Heart right ventricle (tissue), 16 donors: ENCODE measurements at regions not wholly inside any gene's neighbourhood (a gene's known extent, or its start where the extent isn't known, plus 50 kb on each side); places are given as distances from the start of the nearest gene placed in this dataset.
A peak's percentile ranks its signal among the peaks of the same experiment; 100 is the strongest.

Experiments
- ATAC-seq, 8 donors: fragments of 200-7000 bp; cut with Tn5 transposase; one replicate each; pipeline ENCODE4 v1.9.1; 2020; ENCODE audit warnings: mild to moderate bottlenecking in 8 of 8, moderate library complexity in 8 of 8, moderate number of reproducible peaks in 1 of 8
- DNase-seq, 2 donors: peaks; one replicate each; pipeline ENCODE4 v3.0.0-alpha.2; 2020
- H3K27ac ChIP-seq, 10 donors: fragments of 200-600 bp; sonication (generic) in 2 of 10; one replicate each; pipeline versions ENCODE4 v1.5.0 to v1.8.0; 2020 to 2022; ENCODE audit warnings: mild to moderate bottlenecking in 3 of 10
- H3K27me3 ChIP-seq, 7 donors: fragments of 200-600 bp; one replicate each; pipeline ENCODE4 v1.8.0; 2021 to 2022; ENCODE audit warnings: mild to moderate bottlenecking in 2 of 7
- H3K36me3 ChIP-seq, 9 donors: fragments of 200-600 bp; sonication (generic) in 1 of 9; one replicate each; pipeline versions ENCODE4 v1.5.0 to v1.8.0; 2020 to 2022; ENCODE audit warnings: mild to moderate bottlenecking in 2 of 9
- H3K4me1 ChIP-seq, 9 donors: fragments of 200-600 bp; sonication (generic) in 1 of 9; one replicate each; pipeline versions ENCODE4 v1.5.0 to v1.8.0; 2020 to 2022; ENCODE audit warnings: mild to moderate bottlenecking in 4 of 9
- H3K4me3 ChIP-seq, 10 donors: fragments of 200-600 bp; sonication (generic) in 2 of 10; one replicate each; pipeline versions ENCODE4 v1.5.0 to v1.8.0; 2020 to 2022; ENCODE audit warnings: mild to moderate bottlenecking in 7 of 10, moderate library complexity in 2 of 10
- H3K9me3 ChIP-seq, 11 donors: fragments of 200-600 bp in 10 of 11; sonication (generic) in 2 of 11; one replicate each; pipeline versions ENCODE4 v1.5.0 to v1.8.0; 2013 to 2022; ENCODE audit warnings: mild to moderate bottlenecking in 2 of 11, control low read depth in 1 of 11, moderate library complexity in 1 of 11
- WGBS, 2 donors: extraction: QIAGEN DNeasy Blood & Tissue Kit; methylation state at CpG; one replicate each; pipeline ENCODE4 v1.1.7; 2013; ENCODE audit warnings: inconsistent platforms in 1 of 2; 5-methylcytosine and 5-hydroxymethylcytosine counted together
- intact Hi-C, 10 donors: fragments of 100-400 bp; cut with DNase I; formaldehyde crosslinking; loops; one replicate each; pipeline versions ENCODE4 v1.11.1 to v1.14.2; 2022
- TF ChIP-seq, protein P1 (sequence below), 9 donors: fragments of 200-600 bp; sonication (generic) in 2 of 9; IDR thresholded peaks; one replicate each; pipeline versions ENCODE4 v1.5.0 to v1.8.0; 2021 to 2022; ENCODE audit warnings: antibody characterized with exemption in 9 of 9, mild to moderate bottlenecking in 5 of 9, moderate library complexity in 1 of 9
- donor health status: Arrhythmogenic right ventricular cardiomyopathy.
- donor health status: ischemic (EF 13 %, LVEDD 7.1; RV severe dilation, severe dysfunction).
- donor health status: healthy with polysubstance abuse.
- donor health status: DM: no; HTN: yes; CAD: no.
- donor health status: DM: no; HTN: no; CAD: no.
- donor health status: ischemic (EF 25% LVEDD 6.9; RV normal size, moderate dysfunction).
- donor health status: ischemic (EF 25% LVEDD 5.7; RV mildly dilated, moderate dysfunction).
- donor health status: healthy.
- donor health status: DM: yes; HTN: yes; CAD: no.
- donor health status: Ischemic cardiomyopathy.
- donor health status: ischemic (EF 35%, LVEDD 5.7; RV mildly dilated, moderate dysfunction).
- donor health status: nonischemic (EF 11% LVEDD 7.7; RV severe dilation, severe dysfunction).
- donor health status: DM: yes; HTN: yes; CAD: no.
- donor health status: PGD.
- donor health status: ischemic (EF 29% LVEDD 5.4; RV normal size, mild dysfunction).
- donor health status: nonischemic (EF 23%, LVEDD 6.1; RV moderate dilation, normal function).

DNA sequence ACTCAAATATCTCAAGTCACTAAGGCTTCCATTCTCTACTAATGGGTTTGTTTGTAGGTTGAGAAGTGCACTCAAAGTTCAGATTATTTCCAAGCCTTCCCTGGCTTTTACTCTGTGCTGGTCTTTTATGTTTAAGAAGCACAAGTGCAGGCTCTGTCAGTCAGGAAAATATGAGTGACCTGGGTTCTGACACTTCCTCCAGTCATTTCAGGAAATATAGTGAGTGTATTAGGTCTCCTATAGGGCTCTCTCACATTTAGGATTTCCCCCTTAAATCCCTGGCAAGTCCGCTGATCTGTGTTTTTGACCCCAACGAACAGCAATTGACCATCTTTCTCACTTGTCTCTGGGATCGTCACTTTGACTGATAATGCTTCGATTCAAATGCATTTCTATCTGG, 210.2 kb downstream of the ARPP21 start:
- Histone ChIP-seq H3K4me1 (no peaks in the 10 kb centered on the region), H3K27ac (no peak overlapping the region), H3K36me3 (no peaks in the 10 kb centered on the region), H3K4me3 (no peak overlapping the region), H3K9me3 (no peaks in the 10 kb centered on the region), H3K27me3 (no peaks in the 10 kb centered on the region)
- intact Hi-C loops, result no loop called here
- WGBS, 2 donors, result 81 to 82% methylated on average over 4 of the region's 4 CpGs
- no peak for ATAC-seq
- TF ChIP-seq, protein P1, sequence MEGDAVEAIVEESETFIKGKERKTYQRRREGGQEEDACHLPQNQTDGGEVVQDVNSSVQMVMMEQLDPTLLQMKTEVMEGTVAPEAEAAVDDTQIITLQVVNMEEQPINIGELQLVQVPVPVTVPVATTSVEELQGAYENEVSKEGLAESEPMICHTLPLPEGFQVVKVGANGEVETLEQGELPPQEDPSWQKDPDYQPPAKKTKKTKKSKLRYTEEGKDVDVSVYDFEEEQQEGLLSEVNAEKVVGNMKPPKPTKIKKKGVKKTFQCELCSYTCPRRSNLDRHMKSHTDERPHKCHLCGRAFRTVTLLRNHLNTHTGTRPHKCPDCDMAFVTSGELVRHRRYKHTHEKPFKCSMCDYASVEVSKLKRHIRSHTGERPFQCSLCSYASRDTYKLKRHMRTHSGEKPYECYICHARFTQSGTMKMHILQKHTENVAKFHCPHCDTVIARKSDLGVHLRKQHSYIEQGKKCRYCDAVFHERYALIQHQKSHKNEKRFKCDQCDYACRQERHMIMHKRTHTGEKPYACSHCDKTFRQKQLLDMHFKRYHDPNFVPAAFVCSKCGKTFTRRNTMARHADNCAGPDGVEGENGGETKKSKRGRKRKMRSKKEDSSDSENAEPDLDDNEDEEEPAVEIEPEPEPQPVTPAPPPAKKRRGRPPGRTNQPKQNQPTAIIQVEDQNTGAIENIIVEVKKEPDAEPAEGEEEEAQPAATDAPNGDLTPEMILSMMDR (IDR thresholded peaks at IDR 0.05), result no peak
- no peak for DNase-seq

DNA sequence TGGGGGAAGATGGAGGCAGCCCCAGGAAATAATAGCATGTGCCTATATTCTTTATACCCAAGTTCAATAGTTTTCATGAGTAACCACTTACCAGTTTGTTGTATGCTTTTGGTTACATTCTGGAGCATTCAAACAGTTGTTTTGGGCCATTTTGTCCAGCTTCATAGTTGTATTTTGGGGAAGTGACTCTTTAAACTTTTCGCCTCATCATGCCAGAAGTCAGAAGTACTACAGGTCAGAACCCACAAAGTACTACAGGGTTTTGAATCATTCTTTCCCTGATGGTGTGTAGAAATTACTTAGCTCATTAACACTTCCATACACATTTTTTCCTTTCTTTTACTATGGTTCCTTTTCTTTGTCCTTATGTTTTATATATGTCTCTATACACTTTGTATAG, 210.6 kb downstream of the ARPP21 start:
- DNase-seq, result no peak
- Histone ChIP-seq H3K4me3 (no peak overlapping the region), H3K36me3 (no peaks in the 10 kb centered on the region), H3K4me1 (no peaks in the 10 kb centered on the region), H3K27me3 (no peaks in the 10 kb centered on the region), H3K27ac (no peak overlapping the region), H3K9me3 (no peaks in the 10 kb centered on the region)
- TF ChIP-seq, protein P1 (IDR thresholded peaks at IDR 0.05), result no peak
- WGBS, 2 donors, result 90 to 93% methylated on average over 1 of the region's 1 CpG
- intact Hi-C loops, result no loop called here
- no peak for ATAC-seq

GRCh38 chr3:35857004-35857403, 217.7 kb downstream of the ARPP21 start:
- H3K27me3 ChIP-seq, result no peaks in the 10 kb centered on the region
- H3K27ac ChIP-seq, result no peak overlapping the region
- DNase-seq (no peak), ATAC-seq (no peak)
- H3K4me3 ChIP-seq, result no peak overlapping the region
- H3K9me3 ChIP-seq, result no peaks in the 10 kb centered on the region
- intact Hi-C loops, result no loop called here
- WGBS, 2 donors, result 77 to 80% methylated on average over 3 of the region's 3 CpGs
- no peaks in the 10 kb centered on the region for H3K4me1 ChIP-seq
- TF ChIP-seq, protein P1 (IDR thresholded peaks at IDR 0.05), result no peak
- no peaks in the 10 kb centered on the region for H3K36me3 ChIP-seq

DNA sequence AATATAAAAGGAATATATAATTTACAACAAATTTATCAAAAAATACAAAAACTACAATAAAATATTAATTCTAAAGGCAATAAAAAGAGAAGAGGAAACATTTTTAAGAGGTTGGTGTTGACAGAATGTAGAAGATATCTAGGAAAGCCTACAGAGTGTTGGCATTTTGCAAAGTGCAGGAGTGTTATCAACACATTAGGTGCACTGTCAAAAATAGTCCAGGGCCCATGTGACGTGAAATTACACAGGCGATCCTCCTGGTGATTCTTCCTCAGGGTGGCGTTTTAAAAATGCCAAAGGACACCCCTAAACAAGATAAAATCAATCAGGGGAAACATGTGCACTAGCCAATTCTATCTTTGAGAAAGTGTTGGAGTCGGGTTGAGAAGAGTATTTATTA, 222.7 kb downstream of the ARPP21 start:
- Histone ChIP-seq H3K36me3 (no peaks in the 10 kb centered on the region), H3K27me3 (no peaks in the 10 kb centered on the region), H3K9me3 (no peaks in the 10 kb centered on the region), H3K4me3 (no peak overlapping the region), H3K4me1 (no peaks in the 10 kb centered on the region), H3K27ac (no peak overlapping the region)
- TF ChIP-seq, protein P1 (IDR thresholded peaks at IDR 0.05), result no peak
- intact Hi-C loops, result no loop called here
- 34 to 51% methylated on average over 4 of the region's 4 CpGs for WGBS, 2 donors
- DNase-seq, result no peak
- ATAC-seq, result peak in 1 of 8 donors; percentile 67

- H3K4me3 ChIP-seq, result no peak overlapping the region
- H3K27me3 ChIP-seq, result no peaks in the 10 kb centered on the region
- no peak overlapping the region for H3K27ac ChIP-seq
- TF ChIP-seq, protein P1 (IDR thresholded peaks at IDR 0.05), result no peak
- H3K36me3 ChIP-seq, result no peaks in the 10 kb centered on the region
- intact Hi-C loops, result no loop called here
- H3K9me3 ChIP-seq, result no peaks in the 10 kb centered on the region
- H3K4me1 ChIP-seq, result no peaks in the 10 kb centered on the region
- 88 to 91% methylated on average over 2 of the region's 2 CpGs for WGBS, 2 donors
- DNase-seq (no peak), ATAC-seq (no peak)
Observed at GRCh38 chr3:35864871-35865270, 225.5 kb downstream of the ARPP21 start.
